GM21447 (cell line): ENCODE measurements at regions not wholly inside any gene's neighbourhood (a gene's known extent, or its start where the extent isn't known, plus 50 kb on each side); places are given as distances from the start of the nearest gene placed in this dataset.

Experiments
- ATAC-seq: cut with Tn5 transposase; IDR thresholded peaks from one replicate; pipeline ENCODE4 v1.9.1; 2021; ENCODE audit not compliant: unreplicated experiment

DNA sequence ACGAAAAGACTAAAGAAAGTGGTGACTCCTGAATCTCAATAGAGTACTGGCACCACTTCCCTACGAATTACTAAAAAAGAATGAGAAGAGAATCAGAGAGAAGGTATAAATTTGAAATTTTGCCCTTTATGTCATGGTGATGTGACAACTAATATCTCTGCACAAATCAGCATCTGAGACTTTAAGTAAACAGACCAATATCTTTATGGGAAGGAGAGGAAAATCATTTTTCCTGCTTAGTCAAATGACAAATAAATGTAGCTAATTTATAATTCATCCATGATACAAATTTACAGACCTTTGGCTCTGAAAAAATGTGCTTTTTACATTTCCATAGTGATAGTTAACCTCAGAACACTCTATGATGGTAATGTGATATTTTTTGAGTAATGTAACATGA, 424.8 kb upstream of the EPHA5 start:
- ATAC-seq = no peak

DNA sequence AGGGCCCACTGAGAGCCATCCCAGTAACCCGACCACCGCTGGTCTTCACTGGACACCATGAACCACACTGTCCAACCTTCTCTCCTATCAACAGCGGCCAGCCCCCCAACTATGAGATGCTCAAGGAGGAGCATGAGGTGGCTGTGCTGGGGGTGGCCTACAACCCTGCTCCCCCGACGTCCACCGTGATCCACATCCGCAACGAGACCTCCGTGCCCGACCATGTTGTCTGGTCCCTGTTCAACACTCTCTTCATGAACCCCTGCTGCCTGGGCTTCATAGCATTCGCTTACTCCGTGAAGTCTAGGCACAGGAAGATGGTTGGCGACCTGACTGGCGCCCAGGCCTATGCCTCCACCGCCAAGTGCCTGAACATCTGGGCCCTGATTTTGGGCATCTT, 423.8 kb upstream of the EPHA5 start:
- no peak for ATAC-seq

DNA sequence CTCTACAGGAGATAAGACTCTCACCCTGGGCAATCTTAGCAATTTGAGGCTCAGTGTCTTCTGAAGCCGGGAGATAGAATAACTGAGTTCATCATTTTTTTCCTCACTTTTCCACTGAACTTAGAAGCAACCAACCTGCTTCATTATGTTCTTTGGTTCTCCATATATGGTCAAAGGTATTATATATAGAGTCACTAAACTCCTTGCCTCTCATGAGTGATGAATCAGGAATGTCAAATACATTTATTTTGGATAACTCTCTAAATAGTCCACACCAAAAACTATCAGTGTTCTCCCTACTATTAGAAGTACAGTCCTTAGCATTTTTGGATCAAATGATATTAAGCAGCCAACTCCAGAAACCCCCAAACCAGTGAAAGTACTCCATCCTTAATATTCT, 421.5 kb upstream of the EPHA5 start:
- ATAC-seq = no peak

DNA sequence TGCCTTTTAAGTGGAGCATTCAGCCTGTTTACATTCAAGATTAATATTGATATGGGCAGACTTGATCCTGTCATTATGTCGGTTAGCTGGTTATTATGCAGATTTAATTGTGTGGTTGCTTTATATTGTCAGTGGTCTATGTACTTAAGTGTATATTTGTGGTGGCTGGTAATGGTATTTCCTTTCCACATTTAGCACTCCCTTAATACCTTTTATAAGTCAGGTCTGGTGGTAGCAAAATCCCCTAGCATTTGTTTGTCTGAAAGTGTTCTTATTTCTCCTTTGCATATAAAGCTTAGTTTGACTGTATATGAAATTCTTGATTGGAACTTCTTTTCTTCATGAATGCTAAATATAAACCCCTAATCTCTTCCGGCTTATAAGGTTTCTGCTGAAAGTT, 403.7 kb upstream of the EPHA5 start:
- ATAC-seq = no peak

DNA sequence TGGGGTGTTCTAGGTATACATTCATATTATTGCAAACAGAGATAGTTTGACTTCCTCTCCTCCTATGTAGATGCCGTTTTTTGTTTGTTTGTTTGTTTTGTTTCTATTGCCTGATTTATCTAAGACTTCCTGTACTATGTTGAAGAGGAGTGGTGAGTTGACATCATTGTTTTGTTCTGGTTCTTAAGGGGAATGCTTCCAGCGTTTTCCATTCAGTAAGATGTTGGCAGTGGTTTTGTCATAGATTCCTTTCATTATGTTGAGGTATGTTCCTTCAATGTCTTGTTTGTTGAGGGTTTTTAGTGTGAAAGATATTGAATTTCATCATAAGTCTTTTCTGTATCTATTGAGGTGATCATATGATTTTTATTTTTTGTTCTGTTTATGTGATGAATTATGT, 401.6 kb upstream of the EPHA5 start:
- ATAC-seq = no peak

DNA sequence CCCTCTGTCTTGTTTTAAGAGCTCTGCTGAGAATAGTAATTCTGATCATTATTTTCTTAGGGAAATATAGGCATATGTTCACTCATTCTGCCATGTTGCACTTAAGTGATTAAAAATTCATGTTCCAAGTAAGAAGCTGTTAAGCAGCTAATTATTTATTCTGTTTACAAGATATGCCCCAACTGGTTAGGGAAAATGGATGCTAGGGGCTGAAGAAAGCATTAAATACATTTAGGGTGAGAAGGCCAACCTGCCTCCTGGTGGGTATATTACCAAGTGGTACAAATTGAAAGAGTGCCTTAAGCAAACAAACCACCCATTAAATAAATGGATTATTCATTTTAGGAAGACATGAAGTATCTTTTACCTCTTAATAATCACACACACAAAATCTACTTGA, 392.6 kb upstream of the EPHA5 start:
- no peak for ATAC-seq

DNA sequence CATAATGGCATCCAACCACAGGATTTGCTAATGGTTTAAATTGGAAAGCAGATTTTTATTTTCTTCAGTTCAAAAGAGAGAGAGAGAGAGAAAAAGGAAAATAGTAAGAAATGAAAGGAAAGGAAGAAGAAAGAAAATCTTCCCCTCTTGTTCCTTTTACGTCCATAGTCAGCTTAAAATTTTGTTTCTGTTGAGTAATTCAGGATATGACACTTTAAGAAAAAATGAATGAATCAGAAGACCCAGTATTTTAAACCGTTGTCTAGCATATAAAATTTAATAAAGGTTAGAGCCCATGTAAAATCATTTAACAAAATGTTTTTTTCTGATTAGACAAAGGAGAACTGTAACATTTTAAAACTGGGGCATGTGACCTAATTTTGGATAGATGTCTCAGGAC, 391.8 kb upstream of the EPHA5 start:
- ATAC-seq = no peak

DNA sequence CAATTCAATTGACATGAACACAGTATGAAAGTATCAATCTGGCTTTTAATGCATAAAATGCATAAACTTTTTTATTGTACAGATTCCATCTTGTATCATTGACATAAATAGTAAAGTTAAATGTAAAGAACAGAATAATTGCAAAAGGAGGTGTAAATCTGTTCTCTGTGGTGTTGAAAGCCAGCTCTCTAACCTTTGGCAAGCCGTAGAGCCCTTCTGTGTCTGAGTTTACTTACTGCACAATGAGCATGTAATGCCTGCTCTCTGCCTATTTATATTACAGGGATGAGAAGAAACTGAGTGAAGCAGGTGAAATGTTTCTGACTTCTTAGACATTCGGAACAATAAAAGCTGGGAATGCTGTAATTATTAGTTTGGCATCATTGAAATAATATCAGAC, 389.3 kb upstream of the EPHA5 start:
- no peak for ATAC-seq

DNA sequence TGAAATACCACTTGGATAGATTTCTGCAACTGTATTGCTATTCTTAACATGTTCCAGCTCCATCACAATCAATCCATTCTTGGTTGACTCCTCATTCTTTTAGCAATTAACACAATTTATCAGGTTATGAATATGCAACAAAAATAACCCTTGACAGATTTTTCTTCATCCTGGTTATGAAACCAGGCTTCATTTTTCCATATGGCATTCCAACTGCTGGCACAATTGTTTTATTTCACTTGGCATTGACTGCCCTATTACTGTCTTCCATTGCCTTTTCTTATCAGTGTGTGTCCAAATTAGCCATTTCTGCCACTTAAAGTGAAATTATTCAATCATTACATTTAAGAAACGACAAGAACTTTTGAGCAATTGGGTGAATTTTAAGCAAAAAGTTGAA, 388.8 kb upstream of the EPHA5 start:
- no peak for ATAC-seq

DNA sequence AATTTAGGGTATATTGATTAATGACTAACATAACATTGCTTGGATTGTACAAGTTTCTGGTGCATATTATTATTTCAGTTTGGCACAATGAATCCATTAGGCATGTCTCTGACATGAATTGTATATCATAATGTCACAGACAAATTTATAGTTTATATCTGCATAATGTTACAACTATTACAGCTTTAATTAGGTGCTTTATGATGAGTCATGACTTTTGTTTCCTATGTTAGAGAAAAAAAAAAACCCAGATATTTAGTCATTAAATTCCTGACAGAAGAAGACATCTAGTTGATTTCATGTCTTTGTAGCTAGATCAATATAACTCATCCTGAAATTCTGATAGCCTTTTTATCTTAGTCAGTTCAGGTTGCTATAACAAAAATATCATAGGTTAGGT, 385.7 kb upstream of the EPHA5 start:
- ATAC-seq = no peak

DNA sequence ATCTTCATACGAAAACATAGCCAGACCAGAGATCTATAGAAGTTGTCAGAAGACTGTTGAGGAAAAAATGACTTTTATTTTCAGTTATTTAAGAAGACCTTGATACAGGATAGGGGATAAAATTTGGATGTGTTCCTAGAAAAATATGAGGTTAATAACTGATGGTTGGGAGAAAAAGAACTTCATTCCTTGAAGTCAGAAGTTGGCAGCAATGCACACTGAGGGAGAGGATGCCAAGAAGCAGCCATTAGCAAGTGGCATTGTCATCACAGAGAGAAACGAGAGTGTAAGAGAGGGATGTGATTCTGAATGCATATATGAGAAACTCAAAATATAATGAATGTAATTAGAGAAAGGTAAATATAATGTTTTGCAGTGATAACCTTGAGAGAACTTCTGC, 382.1 kb upstream of the EPHA5 start:
- no peak for ATAC-seq

DNA sequence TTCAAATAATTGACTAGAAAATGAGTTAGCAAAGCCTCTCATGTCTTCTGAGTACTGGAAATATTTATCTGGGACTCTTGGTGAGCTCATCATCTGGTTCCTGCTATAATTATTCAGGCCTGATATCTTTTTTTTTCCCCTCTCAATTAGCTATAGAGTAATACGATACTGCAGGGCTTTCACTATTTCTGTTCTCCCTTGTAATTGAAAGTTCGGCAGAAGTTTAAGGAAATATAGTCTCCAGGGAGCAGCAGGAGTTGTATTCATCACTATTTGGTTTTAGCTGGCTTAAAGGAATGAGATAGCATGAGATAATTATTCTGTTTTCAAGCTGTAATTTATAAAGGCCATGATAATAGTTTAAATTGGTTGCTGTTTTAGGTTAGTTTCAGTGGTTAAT, 378.6 kb upstream of the EPHA5 start:
- no peak for ATAC-seq

DNA sequence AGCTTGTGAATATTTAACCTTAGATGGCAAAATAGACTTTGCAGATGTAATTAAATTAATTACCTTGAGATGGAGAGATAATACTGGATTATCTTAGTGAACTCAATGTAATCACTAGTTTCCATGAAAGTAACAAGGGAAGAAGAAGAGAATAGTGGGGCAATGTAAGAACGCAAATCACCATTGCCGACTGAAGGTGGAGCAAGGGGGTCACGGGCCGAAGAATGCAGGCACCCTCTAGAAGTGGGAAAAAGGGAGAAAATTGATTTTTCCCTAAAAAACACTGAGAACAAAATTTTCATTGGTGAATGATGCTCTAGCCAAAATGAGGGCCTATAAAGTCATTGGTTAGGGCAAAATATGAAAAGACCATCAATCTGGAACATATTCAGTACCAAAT, 375.6 kb upstream of the EPHA5 start:
- ATAC-seq = no peak

DNA sequence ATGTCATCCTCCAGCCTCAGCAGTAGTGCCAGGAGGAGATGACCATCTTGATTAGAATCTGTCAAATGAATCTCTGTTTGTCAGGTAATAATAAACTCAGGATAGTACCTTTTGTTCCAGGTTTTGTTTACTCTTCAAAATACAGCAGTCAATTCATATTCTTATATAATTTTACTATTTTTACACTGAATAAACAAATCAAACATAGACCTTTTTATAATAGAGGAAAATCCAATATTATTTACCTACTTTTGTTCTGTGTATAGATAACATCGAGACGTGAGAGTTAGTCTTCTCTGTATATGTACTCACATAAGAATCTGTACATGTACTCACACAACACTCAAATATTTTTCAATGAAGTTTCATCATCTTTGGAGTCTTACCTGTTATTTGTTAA, 365.4 kb upstream of the EPHA5 start:
- no peak for ATAC-seq

DNA sequence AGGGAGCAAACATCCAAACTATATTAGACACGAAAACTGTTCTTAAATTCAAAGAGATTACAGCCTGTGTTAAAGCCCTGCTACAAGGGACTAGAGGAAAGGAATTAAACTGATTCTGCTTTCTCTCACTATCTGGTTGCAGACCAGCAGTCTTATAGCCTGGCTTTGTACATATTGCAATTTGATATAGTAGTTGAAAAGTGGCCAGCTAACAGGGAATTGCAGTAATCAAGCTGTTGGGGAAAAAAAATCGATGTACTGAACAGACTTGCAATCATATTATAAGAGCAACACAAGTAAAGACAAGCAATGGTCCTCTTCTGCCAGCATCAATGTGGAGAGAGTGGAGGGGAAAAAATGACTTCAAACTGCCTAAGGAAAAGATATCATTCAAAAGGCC, 364.4 kb upstream of the EPHA5 start:
- ATAC-seq = no peak

DNA sequence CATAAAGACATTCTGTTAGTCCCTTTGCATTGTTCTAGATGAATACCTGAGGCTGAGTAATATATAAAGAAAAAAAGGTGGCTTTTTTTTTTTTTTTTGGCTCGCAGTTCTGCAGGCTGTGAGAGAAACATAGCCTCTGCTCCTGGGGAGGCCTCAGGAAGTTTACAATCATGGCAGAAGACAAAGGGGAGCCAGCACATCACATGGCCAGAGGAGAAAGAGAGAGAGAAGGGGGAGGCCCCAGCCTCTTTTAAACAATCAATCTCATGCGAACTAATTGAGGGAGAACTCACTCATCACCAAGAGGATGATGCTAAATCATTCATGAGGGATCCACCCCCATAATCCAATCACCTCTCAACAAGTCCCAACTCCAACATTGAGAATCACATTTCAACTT, 364.0 kb upstream of the EPHA5 start:
- ATAC-seq = no peak

DNA sequence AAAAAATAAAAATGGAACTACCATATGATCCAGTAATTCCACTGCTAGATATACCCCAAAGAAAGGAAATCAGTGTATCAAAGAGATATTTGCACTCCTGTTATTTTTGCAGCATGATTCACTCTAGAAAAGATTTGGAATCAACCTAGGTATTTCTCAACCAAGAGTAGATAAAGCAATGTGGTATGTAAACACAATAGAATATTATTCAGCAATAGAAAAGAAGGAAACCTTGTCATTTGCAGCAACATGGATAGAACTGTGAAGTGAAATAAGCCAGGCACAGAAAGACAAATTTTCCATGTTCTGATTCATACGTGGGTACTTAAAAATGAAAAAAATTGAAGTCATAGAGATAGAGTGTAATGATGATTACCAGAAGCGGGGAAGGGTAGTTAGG, 362.3 kb upstream of the EPHA5 start:
- no peak for ATAC-seq

DNA sequence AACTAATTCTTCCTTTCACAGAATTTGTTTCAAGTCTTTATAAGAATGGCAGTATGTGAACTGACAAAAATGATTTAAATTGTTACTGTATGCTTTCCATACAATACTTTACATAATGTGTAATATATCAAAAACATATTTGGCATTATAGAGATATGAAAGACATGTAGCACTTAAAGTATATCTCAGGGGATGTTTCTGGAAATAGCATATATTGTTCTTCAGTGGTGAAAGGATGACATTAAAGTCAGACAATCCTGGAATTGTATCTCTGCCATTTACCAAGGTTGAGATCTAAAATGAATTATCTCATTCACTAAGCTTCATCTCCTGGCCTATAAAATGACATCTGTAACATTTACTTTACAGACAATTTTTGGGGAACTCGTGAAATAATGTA, 358.4 kb upstream of the EPHA5 start:
- ATAC-seq = no peak

DNA sequence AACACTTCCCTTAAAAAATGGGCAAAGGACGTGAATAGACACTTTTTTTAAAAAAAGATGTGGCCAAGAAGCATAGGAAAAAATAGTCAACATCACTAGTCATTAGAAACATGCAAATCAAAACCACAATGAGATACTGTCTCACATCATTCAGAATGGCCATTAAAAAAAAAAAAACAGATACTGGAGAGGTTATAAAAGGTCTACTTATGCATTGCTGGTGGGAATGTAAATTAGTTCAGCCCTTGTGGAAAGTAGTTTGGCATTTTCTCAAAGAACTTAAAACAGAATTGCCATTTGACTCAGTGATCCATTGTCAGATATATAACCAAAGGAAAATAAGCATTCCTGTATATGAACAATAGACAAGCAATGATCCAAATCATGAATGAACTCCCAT, 352.8 kb upstream of the EPHA5 start:
- ATAC-seq = no peak

DNA sequence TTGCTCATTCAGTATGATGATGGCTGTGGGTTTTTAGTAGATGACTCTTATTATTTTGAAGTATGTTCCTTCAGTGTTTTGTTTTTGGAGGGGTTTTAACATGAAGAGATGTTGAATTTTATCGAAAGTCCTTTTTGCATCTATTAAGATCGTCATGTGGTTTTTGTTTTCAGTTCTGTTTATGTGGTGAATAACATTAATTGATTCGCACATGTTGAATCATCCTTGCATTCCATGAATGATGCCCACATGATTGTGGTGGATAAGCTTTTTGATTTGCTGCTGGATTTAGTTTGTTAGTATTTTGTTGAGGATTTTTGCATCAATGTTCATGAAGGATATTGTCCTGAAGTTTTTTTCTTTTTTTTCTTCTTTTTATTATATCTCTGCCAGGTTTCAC, 347.4 kb upstream of the EPHA5 start:
- ATAC-seq = no peak

DNA sequence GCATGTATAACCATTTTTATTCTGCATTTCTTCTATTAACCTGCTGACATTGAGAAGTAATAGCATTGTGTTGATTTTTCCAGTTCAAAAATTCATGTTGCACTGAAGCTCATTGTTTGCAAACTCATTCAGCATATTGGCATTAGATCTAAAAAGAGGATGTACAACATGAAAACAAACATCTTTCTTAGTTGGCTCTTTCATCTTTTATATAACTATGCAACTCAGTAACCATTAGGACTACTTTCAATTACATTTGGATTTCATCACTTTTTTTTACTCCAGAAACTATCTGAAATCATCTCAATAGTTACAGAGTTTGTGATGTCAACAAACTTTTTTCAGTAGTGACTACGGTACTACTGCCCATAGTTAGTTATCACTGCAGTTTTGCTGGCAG, 346.0 kb upstream of the EPHA5 start:
- no peak for ATAC-seq

DNA sequence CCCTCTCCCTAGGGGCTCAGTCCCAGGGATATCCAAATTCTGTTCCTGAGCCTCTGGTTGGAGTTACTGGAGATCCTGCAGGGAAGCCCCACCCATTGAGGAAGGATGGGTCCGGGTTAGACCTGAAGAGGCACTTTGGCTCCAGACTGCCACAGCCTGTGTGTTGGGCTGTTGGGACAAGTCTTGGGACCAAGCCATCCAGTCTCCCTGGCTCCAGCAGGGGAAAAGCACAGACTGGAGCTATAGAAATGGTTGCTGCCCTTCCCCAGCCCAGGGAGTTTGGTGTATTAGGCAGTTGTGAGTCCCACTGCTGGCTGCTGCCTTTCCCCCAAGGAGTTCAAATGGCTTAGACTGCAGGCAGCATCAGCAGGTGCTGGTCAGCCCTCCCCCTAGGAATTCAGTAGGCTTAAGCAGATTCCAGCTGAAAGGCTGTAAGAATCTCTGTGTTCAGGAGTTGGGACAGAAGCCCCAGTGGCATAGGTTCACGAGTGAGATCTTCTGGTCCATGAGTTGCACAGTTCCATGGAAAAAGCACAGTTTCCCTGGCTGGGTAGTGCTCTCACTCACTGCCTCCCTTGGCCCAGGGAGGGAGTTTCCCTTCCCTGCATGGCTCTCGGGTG, 344.0 kb upstream of the EPHA5 start:
- no peak for ATAC-seq

DNA sequence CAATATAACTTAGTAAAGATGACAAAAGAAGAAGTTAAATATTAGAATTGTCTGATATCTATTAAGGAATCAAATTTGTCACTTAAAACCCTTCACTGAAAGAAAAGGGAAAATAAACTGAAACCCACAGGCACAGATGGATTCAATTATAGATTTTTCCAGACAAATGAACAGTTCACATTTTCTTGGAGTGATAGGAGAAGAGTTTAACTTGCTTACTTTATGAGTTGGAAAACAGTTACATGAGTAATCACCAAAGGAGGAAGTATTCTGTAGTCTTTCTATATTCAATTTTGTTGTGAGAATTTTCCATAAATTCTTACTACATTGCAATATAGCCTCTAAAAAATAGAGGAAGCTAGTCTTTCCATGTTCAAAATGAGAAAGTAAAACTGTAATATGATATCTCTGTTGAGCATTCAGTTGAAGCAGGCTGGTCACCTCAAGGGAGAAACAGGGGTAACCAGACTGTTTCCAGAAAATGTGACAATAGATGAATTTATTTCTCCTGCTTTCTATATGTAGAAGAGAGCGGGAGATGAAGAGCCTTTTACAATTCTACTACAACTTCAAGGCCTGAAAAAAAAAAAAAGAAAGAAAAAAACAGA, 330.3 kb upstream of the EPHA5 start:
- no peak for ATAC-seq

DNA sequence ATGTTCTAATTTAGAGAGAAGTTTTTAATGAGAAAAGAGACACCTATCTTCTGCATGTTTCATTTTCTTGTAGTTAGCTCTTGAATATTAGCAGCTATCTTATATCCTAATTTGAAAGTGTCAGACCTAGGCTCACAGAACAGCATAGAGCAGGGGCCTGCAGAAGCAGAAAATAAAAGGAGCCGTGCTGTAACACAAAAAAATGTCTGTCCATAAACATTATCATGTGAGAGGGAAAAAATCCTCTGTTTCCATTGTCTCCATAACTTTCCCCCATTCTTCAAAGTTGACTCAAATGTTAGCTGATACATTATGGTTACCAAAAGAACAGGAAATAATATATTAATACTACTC, 329.2 kb upstream of the EPHA5 start:
- no peak for ATAC-seq
